Tibial nerve (tissue), 4 donors: ENCODE measurements at regions not wholly inside any gene's neighbourhood (a gene's known extent, or its start where the extent isn't known, plus 50 kb on each side); places are given as distances from the start of the nearest gene placed in this dataset.

Experiments
- DNase-seq, 2 donors: peaks; one replicate each; pipeline ENCODE4 v3.0.0-alpha.2; 2019; ENCODE audit warnings: low spot score in 2 of 2
- H3K27ac ChIP-seq, 4 donors: fragments of 200-600 bp; sonication (generic) in 3 of 4; one replicate each; pipeline ENCODE4 v1.5.1; 2017 to 2019; ENCODE audit warnings: mild to moderate bottlenecking in 1 of 4
- H3K27me3 ChIP-seq, 2 donors: fragments of 200-600 bp; sonication (generic) in 1 of 2; one replicate each; pipeline versions ENCODE4 v1.5.1 to v1.6.0; 2017 to 2019
- H3K36me3 ChIP-seq, 3 donors: fragments of 200-600 bp; sonication (generic); one replicate each; pipeline ENCODE4 v1.5.1; 2018 to 2019
- H3K4me1 ChIP-seq, 4 donors: fragments of 200-600 bp; sonication (generic) in 3 of 4; one replicate each; pipeline ENCODE4 v1.5.1; 2017 to 2019
- H3K4me3 ChIP-seq, 4 donors: fragments of 200-600 bp; sonication (generic) in 3 of 4; one replicate each; pipeline ENCODE4 v1.5.1; 2017 to 2019; ENCODE audit warnings: mild to moderate bottlenecking in 1 of 4, moderate library complexity in 1 of 4
- H3K9me3 ChIP-seq, 4 donors: fragments of 200-600 bp; sonication (generic) in 3 of 4; one replicate each; pipeline ENCODE4 v1.5.1; 2017 to 2019
- EP300 ChIP-seq, 2 donors: sonication (generic); formaldehyde crosslinking; IDR thresholded peaks; one replicate each; pipeline ENCODE4 v1.6.1; 2017; ENCODE audit warnings: antibody characterized with exemption in 2 of 2, mild to moderate bottlenecking in 1 of 2
- POLR2A ChIP-seq, 2 donors: fragments of 450-650 bp; IDR thresholded peaks; one replicate each; pipeline ENCODE4 v1.6.1; 2017; ENCODE audit warnings: antibody characterized with exemption in 2 of 2, mild to moderate bottlenecking in 2 of 2, moderate library complexity in 2 of 2
- WGBS, 2 donors: methylation state at CpG; one replicate each; pipeline ENCODE4 v1.1.5; 2018; 5-methylcytosine and 5-hydroxymethylcytosine counted together
- TF ChIP-seq, protein P1 (sequence below), 5 experiments: fragments of 200-600 bp in 3 of 5; fragments of 450-650 bp in 2 of 5; sonication (generic) in 3 of 5; IDR thresholded peaks; one replicate each; pipeline ENCODE4 v1.5.1; 2016 to 2019; ENCODE audit warnings: antibody characterized with exemption in 5 of 5, mild to moderate bottlenecking in 3 of 5, moderate library complexity in 2 of 5

DNA sequence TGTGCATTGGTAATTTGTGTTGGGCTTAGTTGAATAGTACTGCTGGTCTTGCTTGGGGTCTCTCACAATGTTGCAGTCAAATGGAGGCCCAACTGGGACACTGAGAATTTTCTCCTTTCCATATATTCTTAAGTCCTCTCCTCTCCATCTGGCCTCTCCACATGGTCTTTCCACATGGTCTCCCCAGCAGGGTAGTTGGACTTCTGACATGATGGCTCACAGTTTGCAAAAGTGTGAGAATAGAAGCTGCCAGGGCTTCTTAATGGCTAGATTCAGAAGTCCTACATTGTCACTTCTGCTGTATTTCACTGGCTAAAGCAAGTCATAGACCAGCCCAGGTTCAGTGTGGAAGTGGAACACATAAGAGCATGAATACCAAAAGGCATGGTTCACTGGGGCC lies 318.5 kb upstream of the TNP1 start:
- TF ChIP-seq, protein P1, sequence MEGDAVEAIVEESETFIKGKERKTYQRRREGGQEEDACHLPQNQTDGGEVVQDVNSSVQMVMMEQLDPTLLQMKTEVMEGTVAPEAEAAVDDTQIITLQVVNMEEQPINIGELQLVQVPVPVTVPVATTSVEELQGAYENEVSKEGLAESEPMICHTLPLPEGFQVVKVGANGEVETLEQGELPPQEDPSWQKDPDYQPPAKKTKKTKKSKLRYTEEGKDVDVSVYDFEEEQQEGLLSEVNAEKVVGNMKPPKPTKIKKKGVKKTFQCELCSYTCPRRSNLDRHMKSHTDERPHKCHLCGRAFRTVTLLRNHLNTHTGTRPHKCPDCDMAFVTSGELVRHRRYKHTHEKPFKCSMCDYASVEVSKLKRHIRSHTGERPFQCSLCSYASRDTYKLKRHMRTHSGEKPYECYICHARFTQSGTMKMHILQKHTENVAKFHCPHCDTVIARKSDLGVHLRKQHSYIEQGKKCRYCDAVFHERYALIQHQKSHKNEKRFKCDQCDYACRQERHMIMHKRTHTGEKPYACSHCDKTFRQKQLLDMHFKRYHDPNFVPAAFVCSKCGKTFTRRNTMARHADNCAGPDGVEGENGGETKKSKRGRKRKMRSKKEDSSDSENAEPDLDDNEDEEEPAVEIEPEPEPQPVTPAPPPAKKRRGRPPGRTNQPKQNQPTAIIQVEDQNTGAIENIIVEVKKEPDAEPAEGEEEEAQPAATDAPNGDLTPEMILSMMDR (IDR thresholded peaks at IDR 0.05) = no peak
- TF ChIP-seq EP300 (IDR thresholded peaks at IDR 0.05) = no peak
- no peak for TF ChIP-seq POLR2A (IDR thresholded peaks at IDR 0.05)
- no peak for DNase-seq
- Histone ChIP-seq H3K27me3 (no peaks in the 10 kb centered on the region), H3K9me3 (peaks cover 0 to 14% (median 0%) of the 10 kb centered on the region in 4 donors), H3K4me3 (no peak overlapping the region), H3K36me3 (no peaks in the 10 kb centered on the region), H3K27ac (no peak overlapping the region), H3K4me1 (peaks cover 0 to 9% (median 0%) of the 10 kb centered on the region in 4 donors)

DNA sequence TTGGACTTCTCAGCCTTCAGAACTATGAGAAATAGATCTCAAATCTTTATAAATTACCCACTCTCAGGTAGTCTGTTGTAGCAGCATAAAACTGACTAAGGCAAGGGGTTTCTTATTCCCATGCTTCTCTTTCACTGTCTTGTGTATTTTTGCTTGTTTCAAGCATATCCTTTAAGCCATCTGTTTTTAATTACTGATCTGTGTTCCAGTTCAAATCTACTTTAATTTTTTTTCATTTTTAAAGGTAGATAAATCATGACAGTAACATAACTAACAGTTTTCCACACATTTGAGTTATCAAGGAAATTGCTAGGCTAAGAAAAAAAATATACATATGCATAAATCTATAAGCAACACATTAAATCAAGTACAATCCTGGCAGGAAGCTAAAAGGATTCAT lies 317.9 kb upstream of the TNP1 start:
- no peaks in the 10 kb centered on the region for H3K27me3 ChIP-seq
- no peak for DNase-seq

DNA sequence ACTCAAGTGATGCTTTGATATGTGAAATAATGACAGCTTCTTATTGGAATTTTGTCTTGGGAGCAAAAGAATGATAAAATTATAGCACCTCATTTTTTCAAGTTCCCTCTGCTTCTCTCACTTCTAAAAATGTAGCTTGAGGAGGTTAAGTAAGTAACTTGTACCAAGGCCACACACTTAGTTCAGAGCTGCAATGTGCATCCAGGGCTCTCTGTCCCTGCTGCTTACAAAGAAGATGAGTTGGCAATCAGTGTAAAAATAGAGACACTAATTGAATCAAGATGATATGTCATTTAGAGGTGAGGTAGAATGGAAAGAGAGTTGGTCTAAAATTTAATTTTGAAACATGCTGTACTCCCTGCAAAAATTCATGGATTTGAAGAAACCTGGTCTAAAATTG lies 312.0 kb upstream of the TNP1 start:
- DNase-seq = no peak

More for the DNA sequence above, 317.9 kb upstream of the TNP1 start:
- Histone ChIP-seq H3K4me3 (no peak overlapping the region), H3K4me1 (peaks cover 0 to 3% (median 0%) of the 10 kb centered on the region in 4 donors), H3K9me3 (peaks cover 0 to 14% (median 0%) of the 10 kb centered on the region in 4 donors), H3K36me3 (no peaks in the 10 kb centered on the region), H3K27ac (no peak overlapping the region)
- TF ChIP-seq, protein P1 (IDR thresholded peaks at IDR 0.05) = no peak
- TF ChIP-seq EP300 (IDR thresholded peaks at IDR 0.05) (no peak), POLR2A (IDR thresholded peaks at IDR 0.05) (no peak)

DNA sequence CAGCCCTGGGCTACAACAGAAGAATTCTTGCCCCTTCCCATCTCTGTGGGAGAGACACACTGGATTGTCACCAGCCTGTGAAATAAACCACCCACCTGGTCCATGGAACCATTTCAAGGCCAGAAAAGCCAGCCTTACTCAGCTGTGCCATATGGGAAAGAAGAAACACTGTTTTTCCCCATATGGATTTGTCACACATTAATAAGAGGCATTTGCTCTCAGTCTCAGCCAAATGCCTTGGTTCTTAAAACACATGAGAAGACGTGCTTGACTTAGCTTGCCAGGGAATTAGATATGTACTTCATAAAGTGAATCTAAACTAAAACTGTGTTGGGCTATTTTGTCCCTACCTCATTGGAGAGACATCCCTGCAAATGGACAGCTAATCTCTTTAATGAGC lies 308.6 kb upstream of the TNP1 start:
- TF ChIP-seq, protein P1 (IDR thresholded peaks at IDR 0.05) = no peak
- TF ChIP-seq POLR2A (IDR thresholded peaks at IDR 0.05) (no peak), EP300 (IDR thresholded peaks at IDR 0.05) (no peak)
- H3K9me3 ChIP-seq = peaks cover 0 to 11% (median 0%) of the 10 kb centered on the region in 4 donors
- H3K27me3 ChIP-seq = no peaks in the 10 kb centered on the region
- no peak overlapping the region for H3K4me3 ChIP-seq
- no peaks in the 10 kb centered on the region for H3K36me3 ChIP-seq
- DNase-seq = no peak
- H3K27ac ChIP-seq = no peak overlapping the region
- H3K4me1 ChIP-seq = no peaks in the 10 kb centered on the region
- WGBS, 2 donors = 90 to 100% methylated on average over 1 of the region's 1 CpG

More for the DNA sequence above, 312.0 kb upstream of the TNP1 start:
- TF ChIP-seq, protein P1 (IDR thresholded peaks at IDR 0.05) = no peak
- no peak for TF ChIP-seq POLR2A (IDR thresholded peaks at IDR 0.05)
- no peak for TF ChIP-seq EP300 (IDR thresholded peaks at IDR 0.05)
- H3K9me3 ChIP-seq = peaks cover 0 to 23% (median 0%) of the 10 kb centered on the region in 4 donors
- no peaks in the 10 kb centered on the region for H3K36me3 ChIP-seq
- H3K27ac ChIP-seq = no peak overlapping the region
- no peak overlapping the region for H3K4me3 ChIP-seq
- H3K27me3 ChIP-seq = no peaks in the 10 kb centered on the region
- no peaks in the 10 kb centered on the region for H3K4me1 ChIP-seq

DNA sequence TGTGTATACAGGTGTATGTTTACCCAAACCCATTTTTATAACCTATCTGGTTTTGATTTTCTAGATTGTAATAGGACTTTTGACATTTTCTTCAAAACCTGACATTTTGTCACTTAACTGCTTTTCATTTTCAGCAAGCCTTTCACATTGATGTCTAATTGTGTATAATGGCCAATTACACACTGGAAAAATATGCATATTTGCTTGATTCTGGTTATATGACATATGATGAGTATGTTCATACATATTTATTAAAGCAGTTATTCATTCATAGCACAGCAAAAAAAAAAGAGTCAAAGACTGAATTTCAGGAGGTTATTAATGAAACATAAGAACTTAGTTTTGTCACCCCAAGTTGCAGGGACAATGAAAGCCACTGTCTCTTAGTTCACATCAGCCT lies 307.7 kb upstream of the TNP1 start:
- Histone ChIP-seq H3K27me3 (no peaks in the 10 kb centered on the region), H3K9me3 (peaks cover 0 to 11% (median 0%) of the 10 kb centered on the region in 4 donors), H3K4me3 (no peak overlapping the region), H3K4me1 (peaks cover 0 to 8% (median 0%) of the 10 kb centered on the region in 4 donors), H3K27ac (no peak overlapping the region), H3K36me3 (no peaks in the 10 kb centered on the region)
- no peak for DNase-seq
- TF ChIP-seq EP300 (IDR thresholded peaks at IDR 0.05) (no peak), POLR2A (IDR thresholded peaks at IDR 0.05) (no peak)
- TF ChIP-seq, protein P1 (IDR thresholded peaks at IDR 0.05) = no peak
